Fibroblast of lung (primary cell): ENCODE measurements at regions not wholly inside any gene's neighbourhood (a gene's known extent, or its start where the extent isn't known, plus 50 kb on each side); places are given as distances from the start of the nearest gene placed in this dataset.

ENCODE experiments used
- EZH2 ChIP-seq: IDR thresholded peaks from 2 replicates; pipeline ENCODE4 v1.5.1; 2012; ENCODE audit warnings: low read length, control low read depth, mild to moderate bottlenecking; ENCODE audit errors: missing control alignments
- TF ChIP-seq, protein P1 (sequence below), 2 donors: IDR thresholded peaks in 1 of 2; conservative IDR thresholded peaks in 1 of 2; 1 replicate in 1 of 2; 2 replicates in 1 of 2; pipeline ENCODE4 v1.5.1; 2011 to 2012; ENCODE audit warnings: low read length in 2 of 2, control low read depth in 1 of 2, inconsistent platforms in 1 of 2, low read depth in 1 of 2, mild to moderate bottlenecking in 1 of 2

DNA sequence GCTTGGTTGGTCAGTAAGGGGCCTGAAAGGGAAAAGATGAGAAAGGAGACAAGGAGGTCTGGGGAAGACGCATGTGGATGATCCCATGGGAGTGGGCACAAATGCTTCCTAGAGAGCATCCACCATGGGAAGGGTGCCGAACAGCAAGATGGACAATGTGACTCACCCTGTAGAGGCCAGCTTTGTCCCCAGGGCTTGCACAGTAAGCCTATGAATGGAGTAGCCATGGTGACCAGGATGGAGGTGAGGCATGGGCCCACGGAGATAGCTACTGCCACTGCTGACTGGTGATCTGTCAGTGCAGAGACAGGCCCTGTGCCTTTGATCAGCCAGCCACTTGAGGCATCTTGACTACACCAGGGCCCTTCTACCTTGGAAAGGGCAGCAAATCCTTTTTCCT lies 172.6 kb downstream of the HAUS1 start:
- TF ChIP-seq, protein P1, sequence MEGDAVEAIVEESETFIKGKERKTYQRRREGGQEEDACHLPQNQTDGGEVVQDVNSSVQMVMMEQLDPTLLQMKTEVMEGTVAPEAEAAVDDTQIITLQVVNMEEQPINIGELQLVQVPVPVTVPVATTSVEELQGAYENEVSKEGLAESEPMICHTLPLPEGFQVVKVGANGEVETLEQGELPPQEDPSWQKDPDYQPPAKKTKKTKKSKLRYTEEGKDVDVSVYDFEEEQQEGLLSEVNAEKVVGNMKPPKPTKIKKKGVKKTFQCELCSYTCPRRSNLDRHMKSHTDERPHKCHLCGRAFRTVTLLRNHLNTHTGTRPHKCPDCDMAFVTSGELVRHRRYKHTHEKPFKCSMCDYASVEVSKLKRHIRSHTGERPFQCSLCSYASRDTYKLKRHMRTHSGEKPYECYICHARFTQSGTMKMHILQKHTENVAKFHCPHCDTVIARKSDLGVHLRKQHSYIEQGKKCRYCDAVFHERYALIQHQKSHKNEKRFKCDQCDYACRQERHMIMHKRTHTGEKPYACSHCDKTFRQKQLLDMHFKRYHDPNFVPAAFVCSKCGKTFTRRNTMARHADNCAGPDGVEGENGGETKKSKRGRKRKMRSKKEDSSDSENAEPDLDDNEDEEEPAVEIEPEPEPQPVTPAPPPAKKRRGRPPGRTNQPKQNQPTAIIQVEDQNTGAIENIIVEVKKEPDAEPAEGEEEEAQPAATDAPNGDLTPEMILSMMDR (conservative IDR thresholded peaks at IDR 0.05 in 1 of 2, IDR thresholded peaks at IDR 0.05 in 1 of 2; ENCODE audit: low read depth in 1 of 2, low read length in 2 of 2) = no peak
- TF ChIP-seq EZH2 = no peak
